Bronchial epithelial cell (primary cell): ENCODE measurements at regions not wholly inside any gene's neighbourhood (a gene's known extent, or its start where the extent isn't known, plus 50 kb on each side); places are given as distances from the start of the nearest gene placed in this dataset.

Experiments
- DNase-seq: peaks from one replicate; pipeline ENCODE4 v3.0.0-alpha.2; 2010; ENCODE audit warnings: low read depth
- FAIRE-seq: peaks from 2 replicates; lab custom pipeline; 2011; peaks lifted over from hg19 to GRCh38; lab: Jason Lieb, UNC
- H3K27me3 ChIP-seq: 2 replicates; pipeline ENCODE4 v1.5.1; 2011; ENCODE audit warnings: low read length; ENCODE audit not compliant: control insufficient read depth, insufficient read depth
- H3K36me3 ChIP-seq: 2 replicates; pipeline ENCODE4 v1.5.1; 2011; ENCODE audit warnings: low read length; ENCODE audit not compliant: control insufficient read depth, insufficient read depth
- H3K4me3 ChIP-seq: 2 replicates; pipeline ENCODE4 v1.5.1; 2011; ENCODE audit warnings: mild to moderate bottlenecking, low read depth, low read length, control low read depth
- TF ChIP-seq, protein P1 (sequence below): IDR thresholded peaks from 2 replicates; pipeline ENCODE4 v1.5.1; 2011; ENCODE audit warnings: mild to moderate bottlenecking, moderate library complexity, low read length, control low read depth, inconsistent platforms; ENCODE audit not compliant: insufficient read depth, severe bottlenecking

DNA sequence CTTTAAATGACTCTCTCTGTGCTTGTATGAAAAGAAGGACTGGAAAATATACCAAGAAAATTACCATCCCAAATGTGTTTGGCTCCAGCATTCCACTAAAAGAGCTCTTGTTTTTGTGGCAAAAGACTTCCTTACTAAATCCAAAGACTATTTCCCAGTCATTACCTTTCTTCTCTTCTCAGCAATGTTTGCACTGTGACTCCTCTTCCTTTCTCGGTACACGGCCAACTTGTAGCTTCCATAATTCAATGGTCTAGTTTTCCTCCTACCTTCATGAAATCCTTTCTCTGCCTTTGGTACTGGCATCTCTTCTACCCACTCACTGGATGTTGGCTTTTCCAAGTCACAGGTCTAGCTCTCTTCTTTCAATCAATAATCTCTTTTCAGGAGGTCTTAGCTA, 568.5 kb upstream of the JAG1 start:
- FAIRE-seq (no peak), DNase-seq (no peak)
- no peaks in the 10 kb centered on the region for H3K36me3 ChIP-seq
- TF ChIP-seq, protein P1, sequence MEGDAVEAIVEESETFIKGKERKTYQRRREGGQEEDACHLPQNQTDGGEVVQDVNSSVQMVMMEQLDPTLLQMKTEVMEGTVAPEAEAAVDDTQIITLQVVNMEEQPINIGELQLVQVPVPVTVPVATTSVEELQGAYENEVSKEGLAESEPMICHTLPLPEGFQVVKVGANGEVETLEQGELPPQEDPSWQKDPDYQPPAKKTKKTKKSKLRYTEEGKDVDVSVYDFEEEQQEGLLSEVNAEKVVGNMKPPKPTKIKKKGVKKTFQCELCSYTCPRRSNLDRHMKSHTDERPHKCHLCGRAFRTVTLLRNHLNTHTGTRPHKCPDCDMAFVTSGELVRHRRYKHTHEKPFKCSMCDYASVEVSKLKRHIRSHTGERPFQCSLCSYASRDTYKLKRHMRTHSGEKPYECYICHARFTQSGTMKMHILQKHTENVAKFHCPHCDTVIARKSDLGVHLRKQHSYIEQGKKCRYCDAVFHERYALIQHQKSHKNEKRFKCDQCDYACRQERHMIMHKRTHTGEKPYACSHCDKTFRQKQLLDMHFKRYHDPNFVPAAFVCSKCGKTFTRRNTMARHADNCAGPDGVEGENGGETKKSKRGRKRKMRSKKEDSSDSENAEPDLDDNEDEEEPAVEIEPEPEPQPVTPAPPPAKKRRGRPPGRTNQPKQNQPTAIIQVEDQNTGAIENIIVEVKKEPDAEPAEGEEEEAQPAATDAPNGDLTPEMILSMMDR = no peak
- no peaks in the 10 kb centered on the region for H3K27me3 ChIP-seq
- no peak overlapping the region for H3K4me3 ChIP-seq

GRCh38 chr20:11245431-11245830, 571.6 kb upstream of the JAG1 start:
- no peak for FAIRE-seq
- H3K36me3 ChIP-seq = no peaks in the 10 kb centered on the region
- DNase-seq = no peak
- TF ChIP-seq, protein P1 = no peak
- H3K27me3 ChIP-seq = no peaks in the 10 kb centered on the region
- H3K4me3 ChIP-seq = no peak overlapping the region

DNA sequence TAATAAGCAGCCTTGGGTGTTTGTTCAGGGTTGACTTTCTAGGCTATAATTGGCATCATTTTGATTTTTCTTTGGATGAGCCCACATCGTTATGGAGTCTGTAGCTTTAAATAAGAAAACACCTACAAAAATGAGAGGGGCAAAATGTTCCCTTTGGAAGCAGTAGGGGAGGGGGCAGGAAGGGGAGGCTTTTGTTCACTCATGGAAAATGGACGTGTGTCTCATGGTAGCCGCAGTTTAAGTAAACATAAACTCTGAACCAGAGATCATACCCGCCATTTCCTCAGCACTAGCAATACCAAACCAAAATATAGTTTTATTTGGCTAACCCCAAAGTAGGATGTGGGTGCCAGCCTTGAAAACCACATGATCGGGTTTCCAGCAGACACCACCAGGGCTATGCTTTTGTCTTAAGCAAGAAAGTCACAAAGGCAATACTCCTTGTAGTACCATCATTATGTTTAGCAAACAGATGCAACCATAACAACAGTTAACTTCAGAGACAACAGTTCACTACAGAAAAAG, 572.5 kb upstream of the JAG1 start:
- no peaks in the 10 kb centered on the region for H3K27me3 ChIP-seq
- no peak overlapping the region for H3K4me3 ChIP-seq
- TF ChIP-seq, protein P1 = no peak
- DNase-seq (no peak), FAIRE-seq (no peak)
- H3K36me3 ChIP-seq = no peaks in the 10 kb centered on the region

DNA sequence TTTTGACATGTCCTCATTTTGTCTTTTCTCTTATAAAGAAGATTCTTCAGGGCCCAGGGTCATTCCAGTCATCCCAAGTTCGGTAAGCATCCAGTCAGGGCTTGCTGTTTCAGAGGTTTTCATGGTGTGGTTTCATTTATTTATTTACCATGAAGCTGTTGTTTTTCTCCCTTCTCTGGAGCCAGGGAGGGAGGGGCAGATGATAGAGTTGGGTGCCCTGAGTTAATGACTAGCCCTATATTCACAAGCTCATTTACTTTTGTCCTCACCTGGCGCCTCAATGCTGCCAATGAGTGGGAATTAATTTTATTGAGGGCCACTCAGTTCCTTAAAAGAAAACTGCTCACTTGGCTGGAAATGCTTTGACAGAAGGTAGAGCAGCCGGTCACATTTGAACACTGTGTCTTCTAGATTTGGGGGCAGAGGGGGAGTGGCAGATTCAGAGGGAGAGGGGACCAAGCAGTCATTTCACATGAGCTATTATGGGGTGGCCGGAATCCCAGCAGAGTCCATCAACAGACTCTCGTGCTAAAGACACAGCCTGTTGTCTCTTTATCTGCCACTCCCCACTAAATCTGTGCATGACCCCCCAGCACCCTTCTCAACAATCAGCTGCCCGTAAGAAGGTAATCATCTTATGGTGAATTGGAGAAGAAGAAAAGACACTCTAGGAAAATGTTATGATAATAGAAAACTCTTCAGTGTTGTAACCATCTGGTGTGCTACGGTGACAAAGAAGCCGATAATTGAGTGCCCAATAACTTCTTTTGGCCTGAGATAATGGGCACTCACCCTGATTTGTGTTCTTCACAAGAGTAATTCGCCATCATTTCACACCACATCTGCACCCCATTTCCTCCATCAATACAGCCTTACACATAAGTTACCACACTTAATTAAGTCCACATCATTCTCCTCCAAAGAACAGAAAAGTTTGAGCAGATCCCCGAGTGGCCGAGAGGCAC, 573.5 kb upstream of the JAG1 start:
- FAIRE-seq = no peak
- TF ChIP-seq, protein P1 = no peak

GRCh38 chr20:11248011-11248409, 574.2 kb upstream of the JAG1 start:
- TF ChIP-seq, protein P1 = no peak
- Histone ChIP-seq H3K4me3 (no peak overlapping the region), H3K36me3 (no peaks in the 10 kb centered on the region), H3K27me3 (no peaks in the 10 kb centered on the region)
- DNase-seq (no peak), FAIRE-seq (no peak)

More for the DNA sequence above, 573.5 kb upstream of the JAG1 start:
- no peak overlapping the region for H3K4me3 ChIP-seq
- no peaks in the 10 kb centered on the region for H3K27me3 ChIP-seq
- no peak for DNase-seq
- no peaks in the 10 kb centered on the region for H3K36me3 ChIP-seq
